ENCODE measurements at regions not wholly inside any gene's neighbourhood (a gene's known extent, or its start where the extent isn't known, plus 50 kb on each side); places are given as distances from the start of the nearest gene placed in this dataset.
"Not testable (repeated sequence)": the region's sequence is repeated elsewhere in the genome, so short reads cannot be mapped to it uniquely, and the experiment has no call there.

DNA sequence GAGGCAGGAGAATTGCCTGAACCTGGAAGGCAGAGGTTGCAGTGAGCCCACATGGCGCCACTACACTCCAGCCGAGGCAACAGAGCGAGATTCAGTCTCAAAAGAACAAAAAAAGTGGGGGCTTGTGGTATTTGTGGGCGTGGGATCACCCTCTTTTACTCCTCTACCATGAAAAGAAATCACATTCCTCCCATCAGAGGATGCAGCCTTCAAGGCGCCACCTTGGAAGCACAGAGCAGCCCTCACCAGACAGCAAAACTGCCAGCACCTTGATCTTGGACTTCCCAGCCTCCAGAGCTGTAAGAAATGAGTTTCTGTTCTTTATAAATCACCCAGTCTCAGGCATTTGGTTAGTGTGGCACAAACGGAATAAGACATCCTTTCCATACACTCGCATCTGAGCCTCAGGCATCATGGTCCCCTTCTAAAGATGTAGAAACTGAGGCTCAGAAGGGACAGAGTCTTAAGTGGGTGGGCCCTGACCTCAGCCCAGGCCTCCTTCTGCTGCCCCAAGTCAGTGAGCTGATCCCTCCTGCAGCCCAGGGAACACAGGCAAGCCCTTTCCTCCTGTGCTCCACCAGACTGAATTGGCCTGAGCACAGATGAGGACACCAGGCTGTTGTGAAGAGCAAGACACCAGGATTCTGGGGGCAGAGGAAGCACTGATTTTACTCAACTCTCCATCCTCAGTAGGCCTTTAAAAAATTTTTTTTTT, 201.7 kb upstream of the LINGO1 start:
- WGBS, 2 donors: 91 to 93% methylated on average over 7 of the region's 7 CpGs
- TF ChIP-seq, protein P1, sequence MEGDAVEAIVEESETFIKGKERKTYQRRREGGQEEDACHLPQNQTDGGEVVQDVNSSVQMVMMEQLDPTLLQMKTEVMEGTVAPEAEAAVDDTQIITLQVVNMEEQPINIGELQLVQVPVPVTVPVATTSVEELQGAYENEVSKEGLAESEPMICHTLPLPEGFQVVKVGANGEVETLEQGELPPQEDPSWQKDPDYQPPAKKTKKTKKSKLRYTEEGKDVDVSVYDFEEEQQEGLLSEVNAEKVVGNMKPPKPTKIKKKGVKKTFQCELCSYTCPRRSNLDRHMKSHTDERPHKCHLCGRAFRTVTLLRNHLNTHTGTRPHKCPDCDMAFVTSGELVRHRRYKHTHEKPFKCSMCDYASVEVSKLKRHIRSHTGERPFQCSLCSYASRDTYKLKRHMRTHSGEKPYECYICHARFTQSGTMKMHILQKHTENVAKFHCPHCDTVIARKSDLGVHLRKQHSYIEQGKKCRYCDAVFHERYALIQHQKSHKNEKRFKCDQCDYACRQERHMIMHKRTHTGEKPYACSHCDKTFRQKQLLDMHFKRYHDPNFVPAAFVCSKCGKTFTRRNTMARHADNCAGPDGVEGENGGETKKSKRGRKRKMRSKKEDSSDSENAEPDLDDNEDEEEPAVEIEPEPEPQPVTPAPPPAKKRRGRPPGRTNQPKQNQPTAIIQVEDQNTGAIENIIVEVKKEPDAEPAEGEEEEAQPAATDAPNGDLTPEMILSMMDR (IDR thresholded peaks at IDR 0.05): no peak
- TF ChIP-seq POLR2A (IDR thresholded peaks at IDR 0.05): no peak
- TF ChIP-seq EP300 (IDR thresholded peaks at IDR 0.05): no peak
- Histone ChIP-seq H3K27me3 (peaks cover 0 to 15% of the 10 kb centered on the region in 2 donors), H3K4me3 (no peak overlapping the region), H3K9me3 (no peaks in the 10 kb centered on the region), H3K36me3 (no peaks in the 10 kb centered on the region), H3K4me1 (no peaks in the 10 kb centered on the region), H3K27ac (no peak overlapping the region)
- no peak for DNase-seq (ENCODE audit: low spot score in 2 of 2)

DNA sequence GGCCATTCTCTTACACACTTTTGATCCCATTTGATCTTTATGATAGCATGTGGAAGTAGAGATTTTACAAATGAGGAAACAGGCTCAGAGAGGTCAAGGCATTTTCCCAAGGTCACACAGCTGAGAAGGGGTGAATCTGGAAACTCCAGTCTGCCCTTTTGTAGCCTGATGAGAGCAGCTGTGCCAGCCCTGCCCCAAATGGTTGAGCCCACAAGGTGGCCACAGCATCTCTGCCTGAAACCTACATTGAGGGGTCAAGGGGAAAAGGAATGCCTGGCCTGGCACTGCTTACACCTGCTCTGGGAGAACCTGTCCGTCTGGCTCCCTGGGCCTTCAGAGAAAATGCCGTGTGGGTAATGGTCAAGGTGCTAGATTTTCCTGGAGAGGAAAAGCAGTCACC, 200.2 kb upstream of the LINGO1 start:
- no peaks in the 10 kb centered on the region for H3K9me3 ChIP-seq
- H3K36me3 ChIP-seq: no peaks in the 10 kb centered on the region
- no peak overlapping the region for H3K4me3 ChIP-seq
- TF ChIP-seq POLR2A (IDR thresholded peaks at IDR 0.05): no peak
- TF ChIP-seq EP300 (IDR thresholded peaks at IDR 0.05): no peak
- TF ChIP-seq, protein P1 (IDR thresholded peaks at IDR 0.05): no peak
- peaks cover 0 to 15% of the 10 kb centered on the region in 2 donors for H3K27me3 ChIP-seq
- H3K27ac ChIP-seq: no peak overlapping the region
- H3K4me1 ChIP-seq: no peaks in the 10 kb centered on the region
- no peak for DNase-seq (ENCODE audit: low spot score in 2 of 2)
- WGBS, 2 donors: 67 to 76% methylated on average over 2 of the region's 2 CpGs

DNA sequence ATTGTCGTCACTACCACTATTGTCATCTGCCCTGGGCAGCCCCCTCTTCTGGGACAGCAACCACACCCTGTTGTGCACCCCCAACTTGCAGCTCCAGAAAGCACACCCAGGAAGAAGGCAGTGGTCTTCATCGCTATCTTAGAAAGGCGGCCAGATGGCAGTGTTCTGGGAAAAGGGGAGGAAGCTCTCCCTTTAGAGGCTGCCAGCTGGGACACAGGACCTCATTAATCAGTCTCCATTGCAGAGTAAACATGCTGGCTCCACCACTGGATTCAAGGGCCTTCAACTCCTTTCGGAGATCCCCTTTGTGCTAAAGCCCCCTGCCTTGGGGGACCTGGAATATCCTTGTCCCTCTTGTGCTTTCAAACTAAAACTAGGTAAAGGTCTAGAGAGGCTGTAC, 199.3 kb upstream of the LINGO1 start:
- TF ChIP-seq, protein P1 (IDR thresholded peaks at IDR 0.05): no peak
- no peak for TF ChIP-seq EP300 (IDR thresholded peaks at IDR 0.05)
- TF ChIP-seq POLR2A (IDR thresholded peaks at IDR 0.05): no peak
- H3K27ac ChIP-seq: no peak overlapping the region
- H3K27me3 ChIP-seq: peaks cover 0 to 15% of the 10 kb centered on the region in 2 donors
- no peak for DNase-seq (ENCODE audit: low spot score in 2 of 2)
- no peaks in the 10 kb centered on the region for H3K9me3 ChIP-seq
- WGBS, 2 donors: 64 to 80% methylated on average over 4 of the region's 4 CpGs
- no peak overlapping the region for H3K4me3 ChIP-seq
- no peaks in the 10 kb centered on the region for H3K36me3 ChIP-seq
- H3K4me1 ChIP-seq: no peaks in the 10 kb centered on the region

DNA sequence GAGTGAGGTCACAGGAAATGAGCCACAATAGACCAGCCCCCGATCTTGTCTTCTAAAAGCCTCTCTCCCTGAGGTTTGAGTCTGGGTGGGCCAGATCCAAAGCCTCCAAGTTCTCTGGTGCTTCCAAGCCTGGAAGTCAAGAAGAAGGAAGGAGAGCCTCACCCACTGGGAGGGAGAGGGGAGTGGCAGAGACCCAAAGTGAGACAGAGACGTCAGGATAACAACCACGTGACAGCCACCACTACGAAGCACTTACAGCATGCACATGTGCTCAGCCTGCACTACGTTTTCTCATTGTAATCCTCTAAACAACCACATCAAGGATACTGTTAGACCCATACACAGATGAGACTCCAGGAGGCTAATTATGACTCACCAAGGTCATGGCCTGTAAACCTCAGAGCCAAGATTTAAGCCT, 197.3 kb upstream of the LINGO1 start:
- H3K36me3 ChIP-seq: no peaks in the 10 kb centered on the region
- H3K9me3 ChIP-seq: no peaks in the 10 kb centered on the region
- no peak overlapping the region for H3K4me3 ChIP-seq
- no peaks in the 10 kb centered on the region for H3K4me1 ChIP-seq
- no peak overlapping the region for H3K27ac ChIP-seq
- peaks cover 0 to 8% of the 10 kb centered on the region in 2 donors for H3K27me3 ChIP-seq
- DNase-seq (ENCODE audit: low spot score in 2 of 2): no peak
- 25 to 30% methylated on average over 5 of the region's 5 CpGs for WGBS, 2 donors
- TF ChIP-seq, protein P1 (IDR thresholded peaks at IDR 0.05): no peak
- TF ChIP-seq EP300 (IDR thresholded peaks at IDR 0.05): no peak
- TF ChIP-seq POLR2A (IDR thresholded peaks at IDR 0.05): no peak

DNA sequence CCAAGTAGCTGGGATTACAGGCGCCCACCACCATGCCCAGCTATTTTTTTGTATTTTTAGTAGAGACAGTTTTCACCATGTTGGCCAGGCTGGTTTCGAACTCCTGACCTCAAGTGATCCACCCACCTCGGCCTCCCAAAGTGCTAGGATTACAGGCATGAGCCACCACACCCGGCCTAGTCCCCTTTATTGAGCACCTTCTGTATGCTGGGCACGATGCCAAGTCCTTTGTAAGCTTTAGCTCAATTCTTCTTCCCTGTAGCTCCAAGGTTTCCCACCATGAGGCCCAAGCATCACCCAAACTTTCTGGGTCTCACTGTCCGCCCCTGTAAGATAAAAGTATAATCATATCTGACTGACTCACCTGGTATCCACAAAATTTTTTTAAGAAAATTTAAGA, 196.6 kb upstream of the LINGO1 start:
- H3K4me3 ChIP-seq; H3K27ac ChIP-seq; H3K27me3 ChIP-seq; H3K9me3 ChIP-seq; H3K4me1 ChIP-seq; H3K36me3 ChIP-seq; DNase-seq (ENCODE audit: low spot score in 2 of 2): not testable (repeated sequence)
- WGBS, 2 donors: 88 to 95% methylated on average over 6 of the region's 6 CpGs

All from tibial nerve (tissue), 4 donors.